Adrenal gland (tissue), 9 donors: ENCODE measurements at regions not wholly inside any gene's neighbourhood (a gene's known extent, or its start where the extent isn't known, plus 50 kb on each side); places are given as distances from the start of the nearest gene placed in this dataset.
A peak's percentile ranks its signal among the peaks of the same experiment; 100 is the strongest.

Experiments
- DNase-seq, 7 donors: peaks; one replicate each; pipeline ENCODE4 v3.0.0-alpha.2; 2019 to 2020
- H3K27ac ChIP-seq, 5 donors: fragments of 200-600 bp; sonication (generic) in 4 of 5; 1 replicate in 3 of 5; 2 replicates in 2 of 5; pipeline versions ENCODE4 v1.5.1 to v1.8.0; 2016 to 2020; ENCODE audit warnings: mild to moderate bottlenecking in 1 of 5
- H3K27me3 ChIP-seq: fragments of 200-600 bp; 2 replicates; pipeline ENCODE4 v1.8.0; 2021
- H3K36me3 ChIP-seq, 2 donors: fragments of 200-600 bp; replicated peaks in 1 of 2; 1 replicate in 1 of 2; 2 replicates in 1 of 2; pipeline versions ENCODE4 v1.5.1 to v1.8.0; 2018 to 2022
- H3K4me1 ChIP-seq, 2 donors: fragments of 200-600 bp; replicated peaks in 1 of 2; 1 replicate in 1 of 2; 2 replicates in 1 of 2; pipeline versions ENCODE4 v1.5.1 to v1.8.0; 2018 to 2021
- H3K4me3 ChIP-seq, 4 donors: fragments of 200-600 bp; sonication (generic) in 3 of 4; one replicate each; pipeline ENCODE4 v1.5.1; 2016 to 2018
- H3K9me3 ChIP-seq, 3 donors: fragments of 200-600 bp; sonication (generic) in 1 of 3; replicated peaks in 1 of 3; 1 replicate in 2 of 3; 2 replicates in 1 of 3; pipeline versions ENCODE4 v1.5.1 to v1.8.0; 2016 to 2021
- POLR2A ChIP-seq, 2 donors: fragments of 450-650 bp; IDR thresholded peaks; one replicate each; pipeline ENCODE4 v1.6.1; 2017; ENCODE audit warnings: antibody characterized with exemption in 2 of 2, mild to moderate bottlenecking in 2 of 2, moderate library complexity in 1 of 2
- WGBS, 4 donors: extraction: QIAGEN DNeasy Blood & Tissue Kit in 2 of 4; methylation state at CpG; one replicate each; pipeline versions ENCODE4 v1.1.5 to v1.1.7; 2013 to 2017; 5-methylcytosine and 5-hydroxymethylcytosine counted together
- intact Hi-C, 2 donors: fragments of 100-400 bp; cut with DNase I; formaldehyde crosslinking; loops; one replicate each; pipeline versions ENCODE4 v1.14.1 to v1.15.0; 2022 to 2023
- TF ChIP-seq, protein P1 (sequence below), 6 experiments: fragments of 450-650 bp in 4 of 6; fragments of 200-600 bp in 2 of 6; sonication (generic) in 1 of 6; IDR thresholded peaks; 1 replicate in 5 of 6; 2 replicates in 1 of 6; pipeline versions ENCODE4 v1.5.1 to v1.8.0; 2016 to 2021; ENCODE audit warnings: antibody characterized with exemption in 6 of 6, mild to moderate bottlenecking in 2 of 6, moderate library complexity in 1 of 6
- donor health status: healthy with polysubstance abuse.
- donor health status: Bipolar disorder and iron deficiency.
- donor health status: DM: yes; HTN: yes; CAD: no.
- donor health status: DM: no; HTN: no; CAD: no.
- donor health status: DM: no; HTN: no; CAD: no.

DNA sequence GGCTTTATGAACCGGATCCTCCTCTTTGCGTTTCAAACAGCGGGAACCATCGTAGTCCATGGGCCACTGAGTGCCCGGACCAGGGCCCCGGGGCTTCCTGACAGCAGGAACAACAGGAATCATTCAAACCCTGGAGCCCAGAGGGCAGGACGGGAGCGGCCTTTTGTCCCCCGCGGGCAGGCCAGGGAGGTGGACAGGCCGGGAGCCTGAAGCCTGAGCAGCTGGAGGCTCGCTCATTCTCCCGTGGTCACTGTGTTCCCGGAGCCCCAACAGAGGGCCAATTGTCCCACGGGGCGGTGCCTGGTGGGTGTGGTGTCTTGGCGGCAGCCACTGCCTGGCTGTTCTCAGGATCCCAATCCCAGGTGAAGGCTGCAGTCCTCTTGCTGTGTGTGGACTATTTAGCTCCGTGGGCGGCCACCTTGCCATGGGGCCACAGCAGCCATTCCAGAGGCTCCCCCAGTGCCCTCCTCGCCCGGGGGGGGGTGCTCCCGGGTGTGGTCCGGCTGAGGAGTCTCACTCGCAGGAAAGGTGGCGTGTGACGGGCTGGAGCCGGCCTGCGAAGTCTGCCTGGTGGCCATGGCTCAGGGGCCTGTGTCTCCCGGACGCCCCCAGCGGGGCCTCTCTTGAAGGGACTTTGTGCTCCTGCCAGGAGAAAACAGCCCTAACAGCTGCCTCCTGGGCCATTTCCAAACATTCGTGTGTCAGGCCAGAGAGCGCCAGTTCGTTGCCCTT is 77.2 kb upstream of the BHLHE23 start:
- no peaks in the 10 kb centered on the region for H3K9me3 ChIP-seq
- H3K36me3 ChIP-seq = no peaks in the 10 kb centered on the region
- H3K4me3 ChIP-seq = no peak overlapping the region
- DNase-seq = no peak
- H3K27me3 ChIP-seq = peaks cover 7% of the 10 kb centered on the region
- intact Hi-C loops = no loop called here
- no peak overlapping the region for H3K27ac ChIP-seq
- WGBS, 4 donors = 68 to 82% (median 71%) methylated on average over 6 to 34 of the region's 34 CpGs
- H3K4me1 ChIP-seq = no peaks in the 10 kb centered on the region
- TF ChIP-seq POLR2A (IDR thresholded peaks at IDR 0.05) = no peak
- TF ChIP-seq, protein P1, sequence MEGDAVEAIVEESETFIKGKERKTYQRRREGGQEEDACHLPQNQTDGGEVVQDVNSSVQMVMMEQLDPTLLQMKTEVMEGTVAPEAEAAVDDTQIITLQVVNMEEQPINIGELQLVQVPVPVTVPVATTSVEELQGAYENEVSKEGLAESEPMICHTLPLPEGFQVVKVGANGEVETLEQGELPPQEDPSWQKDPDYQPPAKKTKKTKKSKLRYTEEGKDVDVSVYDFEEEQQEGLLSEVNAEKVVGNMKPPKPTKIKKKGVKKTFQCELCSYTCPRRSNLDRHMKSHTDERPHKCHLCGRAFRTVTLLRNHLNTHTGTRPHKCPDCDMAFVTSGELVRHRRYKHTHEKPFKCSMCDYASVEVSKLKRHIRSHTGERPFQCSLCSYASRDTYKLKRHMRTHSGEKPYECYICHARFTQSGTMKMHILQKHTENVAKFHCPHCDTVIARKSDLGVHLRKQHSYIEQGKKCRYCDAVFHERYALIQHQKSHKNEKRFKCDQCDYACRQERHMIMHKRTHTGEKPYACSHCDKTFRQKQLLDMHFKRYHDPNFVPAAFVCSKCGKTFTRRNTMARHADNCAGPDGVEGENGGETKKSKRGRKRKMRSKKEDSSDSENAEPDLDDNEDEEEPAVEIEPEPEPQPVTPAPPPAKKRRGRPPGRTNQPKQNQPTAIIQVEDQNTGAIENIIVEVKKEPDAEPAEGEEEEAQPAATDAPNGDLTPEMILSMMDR (IDR thresholded peaks at IDR 0.05) = no peak

DNA sequence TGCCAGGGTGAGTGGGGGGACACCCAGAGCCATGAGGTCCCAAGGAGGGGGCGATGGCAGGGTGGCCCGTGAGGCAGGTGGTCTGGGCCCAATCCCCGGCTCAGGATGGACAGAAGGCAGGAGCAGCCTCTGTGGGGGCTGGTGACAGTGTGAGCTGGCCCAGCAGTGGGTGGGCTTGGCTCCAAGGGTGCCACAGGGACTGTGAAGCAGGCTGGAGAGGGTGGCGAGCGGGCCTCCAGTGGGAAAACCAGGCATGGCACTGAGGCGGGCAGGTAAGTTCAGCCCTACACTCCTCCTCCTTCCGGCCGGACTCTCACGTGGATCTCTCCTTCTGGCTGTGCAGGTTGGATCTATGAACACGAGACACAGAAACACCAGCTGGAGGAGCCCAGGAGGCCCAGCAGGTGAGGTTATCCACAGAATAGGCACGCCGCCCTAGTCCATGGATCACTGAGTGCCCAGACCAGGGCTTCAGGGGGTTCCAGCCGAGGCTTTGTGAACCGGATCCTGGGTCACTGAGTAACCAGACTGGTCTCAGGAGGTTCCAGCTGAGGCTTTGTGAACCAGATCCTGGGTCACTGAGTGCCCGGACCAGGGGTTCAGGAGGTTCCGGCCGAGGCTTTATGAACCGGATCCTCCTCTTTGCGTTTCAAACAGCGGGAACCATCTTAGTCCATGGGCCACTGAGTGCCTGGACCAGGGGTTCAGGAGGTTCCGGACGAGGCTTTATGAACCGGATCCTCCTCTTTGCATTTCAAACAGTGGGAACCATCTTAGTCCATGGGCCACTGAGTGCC is 76.4 kb upstream of the BHLHE23 start:
- H3K4me3 ChIP-seq = no peak overlapping the region
- intact Hi-C loops = no loop called here
- TF ChIP-seq, protein P1 (IDR thresholded peaks at IDR 0.05) = no peak
- no peak for TF ChIP-seq POLR2A (IDR thresholded peaks at IDR 0.05)
- H3K9me3 ChIP-seq = peaks cover 0 to 2% (median 0%) of the 10 kb centered on the region in 3 donors
- H3K27ac ChIP-seq = no peak overlapping the region
- no peak for DNase-seq
- H3K4me1 ChIP-seq = no peaks in the 10 kb centered on the region
- peaks cover 7% of the 10 kb centered on the region for H3K27me3 ChIP-seq
- WGBS, 4 donors = 79 to 84% (median 80%) methylated on average over 18 to 23 of the region's 23 CpGs
- no peaks in the 10 kb centered on the region for H3K36me3 ChIP-seq

DNA sequence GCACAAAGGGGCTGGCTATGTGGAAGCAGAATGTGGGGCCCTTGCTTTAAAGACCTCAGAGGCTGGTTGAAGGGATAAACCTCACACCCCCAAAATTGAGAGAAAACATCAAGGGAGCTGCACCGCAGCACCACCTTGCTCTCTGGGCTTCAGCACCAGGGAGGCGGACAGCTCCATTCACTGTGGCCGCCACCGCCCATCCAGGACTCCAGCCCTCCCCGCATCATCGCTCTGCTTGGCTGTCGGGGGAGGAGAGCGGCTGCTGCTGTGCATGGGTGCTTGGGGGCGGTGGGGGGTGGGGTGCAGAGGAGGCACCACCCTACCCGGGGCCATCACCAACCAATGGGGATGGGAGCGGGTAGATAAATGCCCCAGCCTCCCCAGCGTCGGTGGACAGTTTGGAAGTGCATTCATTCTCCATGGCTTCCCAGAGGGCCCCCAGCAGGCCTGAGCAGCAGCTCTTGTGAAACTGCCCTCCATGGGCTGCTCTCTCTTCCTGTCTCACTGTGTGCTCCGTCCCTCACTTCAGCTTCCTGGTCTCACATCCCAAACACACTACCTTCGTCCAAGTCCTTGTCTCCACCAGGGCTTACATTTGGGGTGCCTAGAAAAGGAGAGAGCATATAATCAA is 75.7 kb upstream of the BHLHE23 start:
- Histone ChIP-seq H3K27ac (no peak overlapping the region), H3K9me3 (peaks cover 0 to 9% (median 4%) of the 10 kb centered on the region in 3 donors), H3K36me3 (no peaks in the 10 kb centered on the region), H3K4me3 (no peak overlapping the region), H3K27me3 (peaks cover 7% of the 10 kb centered on the region), H3K4me1 (no peaks in the 10 kb centered on the region)
- no peak for TF ChIP-seq POLR2A (IDR thresholded peaks at IDR 0.05)
- TF ChIP-seq, protein P1 (IDR thresholded peaks at IDR 0.05) = no peak
- WGBS, 4 donors = 14 to 23% (median 14%) methylated on average over 5 to 15 of the region's 15 CpGs
- DNase-seq = peak in 6 of 7 donors; percentile 19 to 61 (median 56)
- intact Hi-C loops = no loop called here

DNA sequence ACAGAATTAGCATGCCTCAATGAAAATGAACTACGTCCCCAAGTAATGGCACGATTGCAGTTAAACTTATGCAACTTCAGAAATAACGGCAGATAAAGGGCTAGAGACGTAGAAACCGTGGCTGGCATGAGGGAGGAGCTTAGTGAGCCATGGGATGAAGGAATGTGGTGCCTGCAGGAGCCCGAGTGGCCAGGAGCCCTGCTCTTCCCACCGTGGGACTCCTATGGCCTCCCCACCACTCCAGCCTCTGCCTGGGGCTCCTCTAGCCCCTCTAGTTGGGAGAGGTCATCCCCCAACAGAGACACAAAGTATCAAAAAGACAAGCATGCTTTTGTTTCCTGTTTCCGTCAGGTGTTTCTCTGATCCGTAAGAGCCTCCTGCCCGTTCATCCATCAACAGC is 75.1 kb upstream of the BHLHE23 start:
- peaks cover 0 to 14% (median 7%) of the 10 kb centered on the region in 3 donors for H3K9me3 ChIP-seq
- TF ChIP-seq, protein P1 (IDR thresholded peaks at IDR 0.05) = no peak
- no peak for TF ChIP-seq POLR2A (IDR thresholded peaks at IDR 0.05)
- intact Hi-C loops = no loop called here
- H3K4me3 ChIP-seq = no peak overlapping the region
- no peaks in the 10 kb centered on the region for H3K4me1 ChIP-seq
- WGBS, 4 donors = 34 to 45% (median 40%) methylated on average over 10 of the region's 10 CpGs
- no peak overlapping the region for H3K27ac ChIP-seq
- DNase-seq = no peak
- peaks cover 7% of the 10 kb centered on the region for H3K27me3 ChIP-seq
- no peaks in the 10 kb centered on the region for H3K36me3 ChIP-seq
